SK-N-SH (cell line): ENCODE measurements at regions not wholly inside any gene's neighbourhood (a gene's known extent, or its start where the extent isn't known, plus 50 kb on each side); places are given as distances from the start of the nearest gene placed in this dataset.

Source experiments
- CTCF ChIA-PET: fragments of 300-600, 350-600 bp; formaldehyde crosslinking; extraction: SDS; loops from one replicate; lab custom pipeline; 2021; lab: Yijun Ruan, JAX
- POLR2A ChIA-PET: fragments of 350-600 bp; sonication (Branson Sonifier 250); formaldehyde crosslinking; extraction: SDS; loops from one replicate; lab custom pipeline; 2020; ENCODE audit warnings: antibody characterized with exemption, inconsistent platforms; lab: Yijun Ruan, JAX
- DNase-seq: peaks from one replicate; pipeline ENCODE4 v3.0.0; 2012
- H2AFZ ChIP-seq: fragments of 200-600 bp; sonication (generic); 2 replicates; pipeline ENCODE4 v1.8.1; 2016; ENCODE audit warnings: antibody characterized with exemption, mild to moderate bottlenecking, low read depth
- H3F3A ChIP-seq: fragments of 200-600 bp; sonication (generic); replicated peaks from 2 replicates; pipeline ENCODE3; 2016; ENCODE audit warnings: antibody characterized with exemption, mild to moderate bottlenecking; ENCODE audit not compliant: insufficient read depth
- H3K27ac ChIP-seq, 2 experiments: fragments of 200-500 bp in 1 of 2; fragments of 200-600 bp in 1 of 2; sonication (Bioruptor generic) in 1 of 2; sonication (generic), shearing (Covaris generic) in 1 of 2; 2 replicates each; pipeline versions ENCODE4 v1.5.1 to v1.6.1; 2014 to 2016; ENCODE audit warnings: low read depth in 2 of 2, inconsistent platforms in 1 of 2, low read length in 1 of 2, mild to moderate bottlenecking in 1 of 2, mixed read lengths in 1 of 2
- H3K27me3 ChIP-seq: fragments of 200-600 bp; sonication (generic), shearing (Covaris generic); 2 replicates; pipeline ENCODE4 v1.6.1; 2016; ENCODE audit warnings: mixed run types; ENCODE audit not compliant: insufficient read depth
- H3K36me3 ChIP-seq, 2 experiments: fragments of 200-500 bp in 1 of 2; fragments of 200-600 bp in 1 of 2; sonication (Bioruptor generic) in 1 of 2; sonication (generic) in 1 of 2; replicated peaks in 1 of 2; 2 replicates each; pipeline versions ENCODE3 to v1.5.1; 2014 to 2016; ENCODE audit warnings: low read length in 1 of 2, mild to moderate bottlenecking in 1 of 2; ENCODE audit not compliant: insufficient read depth in 2 of 2, control insufficient read depth in 1 of 2
- H3K4me1 ChIP-seq, 2 experiments: fragments of 200-500 bp in 1 of 2; fragments of 200-600 bp in 1 of 2; sonication (Bioruptor generic) in 1 of 2; sonication (generic), shearing (Covaris generic) in 1 of 2; 2 replicates each; pipeline versions ENCODE4 v1.5.1 to v1.6.1; 2014 to 2016; ENCODE audit warnings: low read depth in 1 of 2, low read length in 1 of 2, mixed run types in 1 of 2; ENCODE audit not compliant: insufficient read depth in 2 of 2, control insufficient read depth in 1 of 2
- H3K4me2 ChIP-seq: fragments of 200-600 bp; sonication (generic), shearing (Covaris generic); 2 replicates; pipeline ENCODE4 v1.6.1; 2017; ENCODE audit warnings: mixed run types
- H3K4me3 ChIP-seq, 2 experiments: fragments of 200-500 bp in 1 of 2; fragments of 200-600 bp in 1 of 2; sonication (Bioruptor generic) in 1 of 2; sonication (generic), shearing (Covaris generic) in 1 of 2; 2 replicates each; pipeline versions ENCODE4 v1.5.1 to v1.8.1; 2014 to 2016; ENCODE audit warnings: low read depth in 2 of 2, inconsistent platforms in 1 of 2, low read length in 1 of 2, mild to moderate bottlenecking in 1 of 2, mixed read lengths in 1 of 2, moderate library complexity in 1 of 2
- H3K79me2 ChIP-seq: fragments of 200-600 bp; sonication (generic); 2 replicates; pipeline ENCODE4 v1.8.1; 2017; ENCODE audit warnings: mild to moderate bottlenecking; ENCODE audit not compliant: insufficient read depth
- H3K9ac ChIP-seq: fragments of 200-600 bp; sonication (generic); 2 replicates; pipeline ENCODE4 v1.6.1; 2017; ENCODE audit warnings: mixed run types
- H3K9me2 ChIP-seq: fragments of 200-600 bp; sonication (generic); 2 replicates; pipeline ENCODE4 v1.6.1; 2017; ENCODE audit warnings: mixed run types
- H3K9me3 ChIP-seq: fragments of 200-600 bp; sonication (generic); 2 replicates; pipeline ENCODE4 v1.6.1; 2017; ENCODE audit warnings: mixed run types, mild to moderate bottlenecking, moderate library complexity
- H4K20me1 ChIP-seq: fragments of 200-600 bp; sonication (generic); 2 replicates; pipeline ENCODE4 v1.6.1; 2017; ENCODE audit warnings: mild to moderate bottlenecking, mixed run types; ENCODE audit not compliant: insufficient read depth
- CHD2 ChIP-seq: fragments of 150-350 bp; IDR thresholded peaks from 2 replicates; pipeline ENCODE4 v1.6.1; 2018; ENCODE audit warnings: low read length; ENCODE audit not compliant: partially characterized antibody
- CTCF ChIP-seq: fragments of 200-600 bp; sonication (generic); IDR thresholded peaks from 2 replicates; pipeline ENCODE4 v1.6.1; 2017; ENCODE audit warnings: antibody characterized with exemption, mild to moderate bottlenecking, moderate library complexity
- EZH2phosphoT487 ChIP-seq: fragments of 200-600 bp; sonication (generic); IDR thresholded peaks from 2 replicates; pipeline ENCODE4 v1.6.1; 2017; ENCODE audit warnings: low read depth, mixed run types, mild to moderate bottlenecking, antibody characterized with exemption, moderate library complexity, borderline replicate concordance
- FOSL2 ChIP-seq: IDR thresholded peaks from 2 replicates; pipeline ENCODE4 v1.4.0; 2012; ENCODE audit warnings: low read depth, mild to moderate bottlenecking, moderate library complexity, borderline replicate concordance
- FOXJ3 ChIP-seq: sonication (generic); formaldehyde crosslinking; IDR thresholded peaks from 2 replicates; pipeline ENCODE4 v1.5.1; 2020; ENCODE audit warnings: mild to moderate bottlenecking, missing genetic modification reagents
- FOXM1 ChIP-seq: IDR thresholded peaks from 2 replicates; pipeline ENCODE4 v1.4.0; 2012; ENCODE audit warnings: low read depth, mild to moderate bottlenecking
- GABPA ChIP-seq: IDR thresholded peaks from 2 replicates; pipeline ENCODE4 v1.4.0; 2012; ENCODE audit warnings: low read depth, mild to moderate bottlenecking
- JUND ChIP-seq: IDR thresholded peaks from 2 replicates; pipeline ENCODE4 v1.4.0; 2012
- MXI1 ChIP-seq: IDR thresholded peaks from 2 replicates; pipeline ENCODE4 v1.6.1; 2012; ENCODE audit warnings: mild to moderate bottlenecking, low read depth, low read length, improper control_type of control experiment
- NFIC ChIP-seq: IDR thresholded peaks from 2 replicates; pipeline ENCODE4 v1.4.0; 2012; ENCODE audit warnings: borderline replicate concordance
- NRF1 ChIP-seq: IDR thresholded peaks from 2 replicates; pipeline ENCODE4 v1.6.1; 2012; ENCODE audit warnings: low read depth, mild to moderate bottlenecking, low read length
- RAD21 ChIP-seq: IDR thresholded peaks from 2 replicates; pipeline ENCODE4 v1.6.1; 2012; ENCODE audit warnings: mild to moderate bottlenecking, low read length
- RCOR1 ChIP-seq: fragments of 150-350 bp; IDR thresholded peaks from 2 replicates; pipeline ENCODE4 v1.6.1; 2017; ENCODE audit warnings: antibody characterized with exemption, low read length
- REST ChIP-seq: IDR thresholded peaks from 2 replicates; pipeline ENCODE4 v1.6.1; 2012; ENCODE audit warnings: mild to moderate bottlenecking, low read depth, low read length, moderate library complexity
- RFX5 ChIP-seq: IDR thresholded peaks from 2 replicates; pipeline ENCODE4 v1.6.1; 2012; ENCODE audit warnings: mild to moderate bottlenecking, improper control_type of control experiment, low read length
- SIN3A ChIP-seq: IDR thresholded peaks from 2 replicates; pipeline ENCODE4 v1.6.1; 2012; ENCODE audit warnings: low read depth, mild to moderate bottlenecking, low read length, moderate library complexity, borderline replicate concordance
- SMC3 ChIP-seq: IDR thresholded peaks from 2 replicates; pipeline ENCODE4 v1.6.1; 2012; ENCODE audit warnings: low read depth, low read length, improper control_type of control experiment
- TAF1 ChIP-seq: IDR thresholded peaks from 2 replicates; pipeline ENCODE4 v1.6.1; 2012; ENCODE audit warnings: low read depth, mild to moderate bottlenecking, low read length, moderate library complexity, borderline replicate concordance
- TCF12 ChIP-seq: IDR thresholded peaks from 2 replicates; pipeline ENCODE4 v1.4.0; 2012
- USF1 ChIP-seq: IDR thresholded peaks from 2 replicates; pipeline ENCODE4 v1.4.0; 2012; ENCODE audit warnings: low read depth, borderline replicate concordance
- YY1 ChIP-seq: IDR thresholded peaks from 2 replicates; pipeline ENCODE4 v1.4.0; 2012; ENCODE audit warnings: low read depth, mild to moderate bottlenecking
- ZBTB33 ChIP-seq: IDR thresholded peaks from 2 replicates; pipeline ENCODE4 v1.4.0; 2012; ENCODE audit warnings: low read depth, borderline replicate concordance
- WGBS: methylation state at CpG from one replicate; pipeline ENCODE4 v1.1.6; 2017; ENCODE audit warnings: low lambda C conversion rate; 5-methylcytosine and 5-hydroxymethylcytosine counted together

GRCh38 chr4:111748157-111748556 lies 397.1 kb upstream of the FAM241A start:
- no peaks in the 10 kb centered on the region for H4K20me1 ChIP-seq
- no peaks in the 10 kb centered on the region for H3K27me3 ChIP-seq
- no peaks in the 10 kb centered on the region for H3K4me1 ChIP-seq
- H2AFZ ChIP-seq: no peak overlapping the region
- H3K9me3 ChIP-seq: no peaks in the 10 kb centered on the region
- H3K4me2 ChIP-seq: no peak overlapping the region
- no peaks in the 10 kb centered on the region for H3K79me2 ChIP-seq
- no peak for TF ChIP-seq TCF12
- TF ChIP-seq SIN3A: no peak
- TF ChIP-seq EZH2phosphoT487: no peak
- TF ChIP-seq CHD2: no peak
- TF ChIP-seq SMC3: no peak
- no peak for TF ChIP-seq FOXM1
- no peak for TF ChIP-seq RAD21
- TF ChIP-seq NFIC: no peak
- TF ChIP-seq YY1: no peak
- TF ChIP-seq FOSL2: no peak
- TF ChIP-seq TAF1: no peak
- ChIA-PET POLR2A (no interaction called here), CTCF (no interaction called here)
- no peaks in the 10 kb centered on the region for H3K36me3 ChIP-seq
- no peaks in the 10 kb centered on the region for H3K9me2 ChIP-seq
- H3K9ac ChIP-seq: no peak overlapping the region
- H3K4me3 ChIP-seq: no peak overlapping the region
- no peak for DNase-seq
- no peak overlapping the region for H3K27ac ChIP-seq
- no peaks in the 10 kb centered on the region for H3F3A ChIP-seq
- WGBS: 3% methylated on average over 3 of the region's 3 CpGs

GRCh38 chr4:111754003-111754402 lies 391.3 kb upstream of the FAM241A start:
- Histone ChIP-seq H3K4me2 (no peak overlapping the region), H4K20me1 (no peaks in the 10 kb centered on the region), H3K9ac (no peak overlapping the region), H3K79me2 (no peaks in the 10 kb centered on the region), H3K9me2 (no peaks in the 10 kb centered on the region), H3K27me3 (no peaks in the 10 kb centered on the region), H3K4me1 (no peaks in the 10 kb centered on the region), H2AFZ (no peak overlapping the region), H3K9me3 (no peaks in the 10 kb centered on the region), H3K36me3 (no peaks in the 10 kb centered on the region), H3F3A (no peaks in the 10 kb centered on the region), H3K4me3 (no peak overlapping the region), H3K27ac (no peak overlapping the region)
- POLR2A ChIA-PET: no interaction called here
- TF ChIP-seq GABPA (no peak), EZH2phosphoT487 (no peak), JUND (no peak), RFX5 (no peak), RCOR1 (no peak), NRF1 (no peak), REST (no peak), FOXJ3 (CRISPR knock-in tag) (no peak), USF1 (no peak), SMC3 (no peak), NFIC (no peak), SIN3A (no peak), ZBTB33 (no peak), CTCF (no peak), MXI1 (no peak), FOXM1 (no peak)
- 0% methylated on average over 1 of the region's 1 CpG for WGBS
- CTCF ChIA-PET: interaction anchor here (1.3 kb wide), 1 partner anchor 15 kb away, joined by 3 read pairs; no protein-coding TSS in a partner anchor
- no peak for DNase-seq
